Activated CD4-positive, alpha-beta T cell treated with anti-CD3 and anti-CD28 coated beads, Interleukin-2, amount 50 U/mL, for 48 hours (primary cell): ENCODE measurements at regions not wholly inside any gene's neighbourhood (a gene's known extent, or its start where the extent isn't known, plus 50 kb on each side); places are given as distances from the start of the nearest gene placed in this dataset.
"Not testable (repeated sequence)": the region's sequence is repeated elsewhere in the genome, so short reads cannot be mapped to it uniquely, and the experiment has no call there.

Experiments used
- DNase-seq, 2 experiments: peaks; one replicate each; pipeline ENCODE4 v3.0.0-alpha.2; 2020

DNA sequence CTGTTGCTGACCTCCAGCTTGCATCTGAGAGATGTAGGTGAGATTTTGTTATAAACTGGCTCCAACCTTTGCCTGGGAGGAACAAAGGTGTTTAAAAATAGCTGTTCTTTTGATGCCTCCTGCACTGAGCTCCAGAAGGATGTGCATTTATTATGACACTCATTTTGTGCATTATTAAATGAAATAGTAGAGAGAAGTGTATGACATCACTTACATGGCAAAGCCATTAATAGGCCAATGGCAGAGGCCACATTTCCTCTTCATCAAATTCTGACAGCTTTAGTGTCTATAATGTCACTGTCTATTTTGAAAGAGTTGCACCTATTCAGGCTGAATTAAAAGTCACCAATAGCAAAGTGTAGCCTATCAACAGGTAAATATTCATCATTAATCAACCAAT, 564.6 kb downstream of the FLRT2 start:
- DNase-seq = no peak

DNA sequence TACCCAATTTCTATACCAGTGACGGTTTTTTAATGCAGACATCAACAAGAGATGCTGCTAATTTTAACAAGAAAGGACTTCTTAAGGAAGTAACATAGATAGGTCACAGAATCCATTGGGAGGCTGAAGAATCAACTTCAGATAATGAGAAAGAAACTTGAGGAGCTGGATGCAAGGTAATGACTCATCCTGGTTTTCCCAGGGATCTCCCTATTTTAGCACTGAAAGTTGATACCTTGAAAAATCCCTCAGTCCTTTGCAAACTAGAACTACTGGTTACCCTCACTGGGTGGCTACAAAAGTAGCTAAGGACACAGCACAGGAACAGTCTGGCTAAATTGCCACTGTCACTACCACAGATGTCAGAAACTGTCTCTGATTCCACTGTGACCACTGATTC, 561.9 kb downstream of the FLRT2 start:
- no peak for DNase-seq

DNA sequence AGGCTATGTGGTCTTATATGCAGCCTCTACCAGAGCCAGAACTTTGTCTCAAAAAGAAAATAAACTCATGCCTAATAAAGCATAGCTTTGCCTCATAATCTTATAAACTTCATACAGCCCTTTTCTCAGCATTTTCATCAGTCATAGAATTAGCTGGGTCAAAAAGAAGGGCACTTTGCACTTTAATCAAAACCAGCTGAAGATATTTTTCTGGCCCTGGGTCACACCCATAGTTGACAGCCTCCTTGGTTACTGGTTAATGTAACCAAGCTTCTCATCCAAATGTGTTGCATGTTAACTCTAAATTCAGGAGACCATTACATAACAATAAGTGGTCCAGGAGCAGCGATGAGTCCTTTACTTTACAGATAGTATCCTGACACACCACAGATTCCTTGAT, 558.2 kb downstream of the FLRT2 start:
- DNase-seq = no peak

DNA sequence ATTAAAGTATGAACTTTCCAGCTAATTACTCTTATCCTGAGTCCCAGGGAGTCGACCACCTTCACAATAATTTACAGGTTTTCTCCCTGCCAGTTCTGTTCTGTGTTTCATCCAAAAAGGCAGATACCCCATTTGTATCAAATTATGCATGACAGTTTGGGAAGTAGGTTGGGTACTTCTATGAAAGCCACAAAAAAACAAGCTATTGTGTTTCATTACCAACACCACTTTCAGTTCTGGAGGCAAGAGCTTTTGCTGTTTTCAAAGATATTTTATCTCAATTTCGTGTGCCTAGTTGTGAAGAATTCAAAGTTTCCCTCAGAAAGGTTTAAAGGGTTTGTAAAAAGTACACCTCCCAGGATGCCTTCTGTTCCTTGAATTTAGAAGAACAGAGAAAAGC, 557.4 kb downstream of the FLRT2 start:
- DNase-seq = no peak

DNA sequence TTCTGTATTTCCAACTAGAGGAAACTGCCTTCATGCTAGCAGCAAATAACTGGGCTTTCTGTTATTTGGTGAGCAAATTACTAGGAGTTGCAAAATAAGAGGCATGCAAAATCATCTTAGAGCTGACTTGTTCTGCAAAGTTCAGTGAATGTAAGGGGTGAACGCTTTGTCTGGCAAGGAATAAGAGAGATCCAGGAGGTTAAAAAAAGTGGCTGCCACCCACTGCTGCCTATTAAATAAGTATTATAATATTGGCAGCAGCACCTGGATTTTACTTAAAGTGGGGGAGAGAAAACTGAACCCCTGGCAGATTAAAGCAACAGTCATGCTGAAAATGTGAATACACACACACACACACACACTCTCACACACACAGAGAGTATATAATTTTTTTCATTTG, 557.0 kb downstream of the FLRT2 start:
- DNase-seq = no peak

DNA sequence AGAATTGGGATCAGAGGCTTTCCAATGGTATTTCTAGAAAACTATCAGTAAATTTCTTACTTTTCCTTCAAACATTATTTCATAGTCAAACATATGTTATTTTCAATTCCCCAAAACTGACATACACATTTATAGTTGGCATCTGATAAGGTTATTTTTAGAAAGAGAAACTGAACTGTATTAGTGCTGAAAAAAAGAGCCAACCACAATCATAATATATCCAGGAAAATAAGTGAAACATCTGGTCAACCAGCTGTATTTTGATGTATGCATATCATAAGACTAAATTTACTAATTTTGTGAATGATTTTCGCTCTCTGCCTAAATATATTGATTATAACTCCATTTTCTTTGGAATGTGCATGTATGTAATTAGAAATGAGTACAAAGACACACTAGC, 554.2 kb downstream of the FLRT2 start:
- DNase-seq = no peak

DNA sequence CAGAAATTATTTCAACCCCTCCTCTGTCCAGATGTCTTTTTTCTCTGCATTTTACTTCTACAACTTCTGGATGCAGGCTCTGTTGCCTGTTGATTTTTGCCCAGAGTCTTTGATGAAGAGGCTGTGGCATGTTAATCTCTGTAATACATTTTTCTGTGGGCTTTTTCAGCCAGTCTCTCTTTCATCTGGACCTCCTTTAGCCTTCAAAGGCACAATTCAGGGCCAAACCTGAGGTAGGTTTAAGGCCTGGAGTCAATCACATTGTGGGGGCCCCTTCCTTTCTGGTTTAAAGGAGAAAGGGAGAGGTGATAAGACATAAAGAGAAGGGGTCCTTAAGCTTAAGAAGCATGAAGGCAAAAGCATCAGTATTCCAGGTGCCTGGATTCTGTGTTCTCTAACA, 553.7 kb downstream of the FLRT2 start:
- DNase-seq = no peak

DNA sequence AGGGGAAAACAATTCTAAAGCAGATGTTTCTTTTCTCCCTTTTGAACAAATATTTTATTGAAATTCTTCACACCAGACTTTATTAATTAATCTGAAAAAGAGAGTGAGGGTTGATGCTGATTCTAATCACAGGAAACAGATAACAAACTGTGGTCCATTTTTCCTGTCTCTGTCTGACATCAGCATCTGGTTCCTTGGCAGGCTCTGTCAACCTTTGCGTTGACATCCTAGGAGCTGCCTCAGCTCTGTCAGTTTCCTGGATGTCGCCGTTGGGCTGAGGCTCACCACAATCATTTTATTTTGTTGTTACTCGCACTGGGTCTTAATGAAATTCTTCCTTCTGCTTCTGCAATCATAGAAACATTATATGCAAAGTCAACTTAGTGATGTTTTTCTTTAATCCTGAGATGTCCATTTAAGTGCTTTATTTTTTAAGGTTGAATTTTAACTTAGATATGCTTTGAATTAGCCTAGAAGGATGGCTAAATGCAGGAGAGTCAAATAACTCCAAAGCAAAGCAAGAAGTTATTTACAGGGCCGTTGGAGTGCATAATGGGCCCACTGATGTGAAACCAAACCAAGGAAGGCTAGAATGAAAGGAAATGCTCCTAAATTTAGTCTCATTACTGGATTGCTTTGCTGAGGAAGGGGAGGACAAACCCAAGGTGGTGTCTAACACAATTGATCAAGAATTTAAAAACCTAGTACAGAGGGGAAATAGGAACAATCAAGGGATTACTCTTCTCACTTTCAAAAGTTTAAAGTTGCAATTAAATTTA, 542.4 kb downstream of the FLRT2 start:
- DNase-seq = no peak

DNA sequence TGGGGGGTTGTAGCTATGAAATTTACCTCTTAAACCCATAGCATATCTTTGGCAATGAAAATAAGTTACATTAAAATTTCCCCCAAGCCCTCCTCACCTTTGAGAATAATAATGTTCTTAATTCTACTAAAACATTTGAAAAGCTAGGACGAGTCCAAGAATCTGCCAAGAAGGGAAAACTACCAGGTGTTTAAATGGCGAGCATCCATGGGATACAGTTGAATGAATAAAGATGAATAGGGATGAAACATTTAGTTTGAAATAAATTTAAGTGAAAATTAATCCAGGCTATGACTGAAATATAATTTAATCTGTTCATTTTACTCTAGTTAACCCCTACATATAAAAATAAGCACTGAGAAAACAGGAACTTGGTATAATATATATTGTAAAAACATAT, 536.7 kb downstream of the FLRT2 start:
- DNase-seq = no peak

DNA sequence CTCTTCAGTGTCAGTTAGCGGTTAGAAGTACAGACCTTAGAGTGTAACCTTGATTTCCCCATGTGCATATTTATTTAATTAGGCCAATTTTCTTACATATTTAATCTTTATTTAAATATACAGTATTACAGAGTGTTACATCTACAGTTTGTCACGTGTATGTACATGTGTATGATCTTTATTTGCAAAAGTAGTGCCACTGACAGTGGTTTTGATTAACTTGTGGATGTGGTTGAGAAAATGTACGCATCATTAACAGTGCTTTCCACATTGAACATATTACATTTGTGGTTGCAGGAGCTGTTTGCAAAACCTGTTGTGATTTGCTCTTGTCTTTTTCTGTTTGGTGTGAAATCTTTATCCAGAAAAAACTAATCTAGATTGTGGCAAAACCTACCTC, 535.5 kb downstream of the FLRT2 start:
- DNase-seq = no peak

DNA sequence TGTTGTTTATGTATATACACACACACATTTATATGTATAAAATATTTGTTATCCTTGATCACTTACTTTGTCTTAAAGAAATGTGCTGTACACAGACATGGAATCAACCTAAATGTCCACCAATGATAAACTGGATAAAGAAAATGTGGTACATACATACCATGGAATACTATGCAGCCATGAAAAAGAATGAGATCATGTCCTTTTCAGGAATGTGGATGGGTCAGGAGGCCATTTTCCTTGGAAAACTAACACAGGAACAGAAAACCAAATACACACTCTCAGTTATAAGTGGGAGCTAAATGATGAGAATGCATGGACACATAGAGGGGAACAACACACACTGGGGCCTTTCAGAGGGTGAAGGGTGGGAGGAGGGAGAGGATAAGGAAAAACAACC, 534.7 kb downstream of the FLRT2 start:
- DNase-seq = not testable (repeated sequence)

DNA sequence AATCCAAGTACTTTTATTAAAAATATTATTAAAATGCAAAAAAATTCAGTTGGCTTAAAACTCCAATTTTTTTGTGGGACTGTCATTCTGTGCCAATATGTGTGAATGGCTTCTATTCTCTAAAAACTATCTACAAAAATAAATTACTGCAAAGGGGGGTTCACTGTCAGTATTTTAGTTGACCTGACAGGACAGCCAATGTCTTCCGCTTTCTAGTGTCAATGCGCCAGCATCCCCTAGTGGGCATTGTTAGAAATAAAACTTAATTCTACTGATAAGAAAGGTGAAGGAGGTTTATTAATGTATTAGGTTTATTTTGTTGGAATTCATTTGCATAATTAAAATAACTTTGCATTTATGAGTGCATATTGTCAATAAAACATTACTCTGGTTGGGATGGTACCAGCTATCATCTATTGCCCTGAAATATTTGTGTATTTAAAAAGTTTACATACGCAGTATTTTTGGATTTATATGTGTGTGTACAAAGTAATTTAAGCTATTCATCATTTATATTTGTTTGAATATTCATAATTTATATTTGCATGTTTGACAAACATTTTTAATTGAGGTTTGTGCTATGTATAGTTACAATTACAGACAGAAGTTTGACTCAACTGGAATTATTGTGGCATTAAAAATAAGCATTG, 527.2 kb downstream of the FLRT2 start:
- DNase-seq = peak; percentile 16 to 42

DNA sequence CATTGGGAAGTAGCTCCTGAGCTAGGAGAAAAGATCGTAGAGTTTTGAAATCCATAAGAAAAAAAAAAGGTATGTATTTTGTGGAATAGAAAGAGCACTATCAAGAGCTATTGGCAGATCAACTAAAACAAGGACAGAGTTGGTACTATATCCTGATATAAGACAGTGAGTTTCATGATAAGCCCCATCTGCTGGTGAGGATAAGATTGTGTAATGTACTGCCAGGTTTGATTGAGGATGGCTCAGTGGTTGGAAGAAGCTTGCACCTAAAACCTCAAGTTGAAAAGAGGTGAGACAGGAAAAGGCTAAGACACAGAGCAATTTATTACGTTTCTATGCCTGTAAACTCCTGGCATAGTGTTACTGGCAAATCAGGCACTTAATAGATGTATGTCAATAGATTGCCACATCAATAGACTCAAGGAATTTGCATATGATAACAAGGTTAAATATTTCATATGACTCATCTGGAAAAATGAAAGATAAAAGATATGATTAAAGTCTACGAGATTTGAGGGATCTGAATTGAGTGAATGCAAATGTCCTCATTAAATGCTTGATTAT, 525.6 kb downstream of the FLRT2 start:
- no peak for DNase-seq

DNA sequence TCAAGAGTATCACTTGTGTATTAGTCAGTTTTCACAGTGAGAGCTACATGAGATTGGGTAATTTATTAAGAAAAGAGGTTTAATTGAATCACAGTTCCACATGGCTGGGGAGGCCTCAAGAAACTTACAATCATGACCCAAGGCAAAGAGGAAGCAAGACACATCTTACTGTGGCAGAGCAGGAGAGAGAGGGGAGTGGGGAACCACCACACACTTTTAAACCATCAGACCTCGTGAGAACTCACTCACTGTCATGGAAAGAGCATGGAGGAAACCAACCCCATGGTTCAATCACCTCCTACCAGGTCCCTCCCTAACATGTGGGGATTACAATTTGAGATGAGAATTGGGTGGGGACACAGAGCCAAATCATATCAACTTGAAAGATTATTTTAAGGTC, 522.9 kb downstream of the FLRT2 start:
- DNase-seq = no peak

DNA sequence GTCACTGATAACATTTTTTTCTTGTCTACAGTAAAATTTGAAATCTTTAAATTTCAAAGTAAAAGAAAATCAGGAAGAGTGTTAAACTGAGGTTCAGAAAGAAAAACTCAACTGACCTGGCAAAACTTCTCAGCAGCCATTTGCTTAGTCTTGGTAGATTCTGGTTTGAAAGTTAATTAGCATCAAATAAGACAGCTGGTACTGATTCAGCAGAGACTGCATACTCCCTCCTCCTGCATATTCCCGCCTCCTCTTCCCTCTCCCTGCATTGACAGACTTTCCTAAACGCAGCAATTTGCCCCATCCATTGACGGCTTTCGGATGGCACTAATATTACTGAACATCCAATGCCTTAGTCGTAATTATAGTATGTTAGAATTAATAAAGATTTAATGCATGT, 520.8 kb downstream of the FLRT2 start:
- no peak for DNase-seq

DNA sequence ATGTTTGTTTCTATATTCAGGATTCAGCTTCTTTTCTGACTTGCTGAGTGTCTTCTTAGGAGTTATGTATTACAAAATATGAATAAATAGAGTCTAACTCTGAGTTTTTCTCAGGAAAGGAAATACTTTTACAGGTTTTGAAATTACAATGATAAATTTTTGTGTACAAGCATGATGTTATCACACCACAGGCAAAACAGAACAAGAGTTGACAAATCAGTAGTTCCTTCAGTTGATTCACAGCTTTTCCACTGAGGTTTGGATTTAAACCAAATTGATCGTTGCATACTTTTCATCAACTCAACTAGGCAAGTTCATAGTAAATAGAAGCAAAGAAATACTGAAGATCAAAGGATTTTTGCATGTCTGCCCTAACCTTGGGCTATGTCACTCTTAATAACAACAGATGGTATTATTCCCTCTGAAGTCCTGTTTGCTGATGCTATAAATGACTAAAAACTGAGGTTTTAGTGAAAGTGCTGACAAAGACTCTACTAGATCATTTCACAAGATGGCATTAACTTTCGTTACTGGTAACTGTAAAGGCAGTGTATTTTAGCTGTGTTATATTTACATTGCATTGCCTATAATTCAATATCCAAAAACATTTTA, 520.2 kb downstream of the FLRT2 start:
- no peak for DNase-seq

DNA sequence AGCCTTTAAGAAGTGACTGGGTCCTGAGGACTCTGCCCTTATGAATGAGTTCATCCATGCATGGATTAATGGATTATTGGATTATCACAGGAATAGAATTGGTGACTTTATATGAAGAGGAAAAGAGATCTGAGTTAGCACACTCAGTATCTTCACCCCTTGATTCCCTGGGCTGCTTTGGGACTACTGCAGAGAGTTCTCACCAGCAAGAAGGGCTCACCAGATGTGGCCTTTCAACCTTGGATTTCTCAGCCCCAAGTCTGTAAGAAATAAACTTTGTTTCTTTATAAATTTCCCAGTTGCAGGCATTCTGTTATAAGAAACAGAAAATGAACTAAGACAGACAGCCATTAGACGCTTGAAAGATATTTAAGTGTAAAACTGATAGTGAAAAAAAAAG, 509.2 kb downstream of the FLRT2 start:
- no peak for DNase-seq

DNA sequence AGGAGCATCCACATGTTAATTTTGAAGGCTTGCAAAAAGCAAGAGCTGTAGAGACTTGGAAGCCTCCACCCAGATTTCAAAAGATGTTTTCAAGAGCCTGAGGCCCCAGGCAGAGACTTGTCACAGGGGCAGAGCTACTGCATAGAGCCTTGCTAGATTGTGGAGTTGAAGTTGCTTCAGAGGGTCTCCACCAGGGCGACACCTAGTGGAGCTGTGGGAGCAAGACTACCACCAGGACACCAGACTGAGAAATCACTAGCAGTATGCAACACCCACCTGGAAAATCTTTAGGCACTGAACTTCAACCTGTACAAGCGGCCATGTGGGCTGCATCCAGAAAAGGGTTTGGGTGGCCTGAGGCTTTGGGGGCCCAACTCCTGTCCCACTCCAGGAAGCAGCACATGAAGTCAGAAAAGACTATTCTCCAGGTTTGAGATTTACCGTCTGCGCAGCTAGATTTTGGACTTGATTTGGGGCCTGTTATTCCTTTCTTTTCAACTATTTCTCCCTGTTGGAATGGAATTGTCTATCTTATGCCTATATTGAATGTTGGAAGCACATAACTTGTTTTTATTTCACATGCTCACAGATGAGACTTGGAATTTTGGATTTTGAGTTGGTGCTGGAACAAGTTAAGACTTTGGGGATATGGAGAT, 508.6 kb downstream of the FLRT2 start:
- peak; percentile 30 to 45 for DNase-seq

DNA sequence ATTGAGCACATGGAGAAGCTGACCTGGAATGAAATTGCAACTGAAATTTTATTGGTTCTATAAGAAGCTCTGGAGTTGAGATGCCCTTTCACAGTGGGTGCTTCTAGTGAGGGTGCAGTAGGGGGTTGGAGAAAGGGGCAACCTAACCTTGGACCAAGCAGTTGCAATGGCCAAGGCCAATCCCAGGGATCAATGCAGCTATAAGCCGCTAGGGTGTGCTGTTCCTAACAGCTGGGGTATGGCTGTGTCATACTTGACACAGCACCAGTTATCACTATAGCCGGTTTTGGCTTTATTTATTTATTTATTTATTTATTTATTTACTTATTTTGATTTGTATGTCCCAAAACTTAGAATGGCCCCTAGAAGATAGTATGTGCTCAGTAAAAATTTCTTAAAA, 505.9 kb downstream of the FLRT2 start:
- DNase-seq = peak in 1 of 2 experiments; percentile 16

DNA sequence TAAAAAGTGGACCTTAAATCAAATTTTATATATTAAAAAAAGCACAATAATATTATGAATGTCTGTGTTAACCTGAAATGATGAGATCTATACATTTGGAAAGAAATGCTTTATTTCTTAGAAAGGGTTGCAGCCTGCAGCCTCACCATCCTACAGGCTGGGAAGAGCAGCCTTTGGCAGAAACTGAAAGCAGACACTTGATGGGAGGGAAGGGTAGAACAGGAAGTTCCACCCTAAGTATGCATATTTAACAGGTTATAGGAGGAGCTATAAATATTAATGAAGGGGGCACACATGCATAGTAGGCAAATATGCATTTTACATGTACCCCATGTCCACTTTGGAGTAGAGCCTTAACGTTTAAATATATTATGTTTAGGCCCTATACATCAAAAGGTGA, 498.0 kb downstream of the FLRT2 start:
- DNase-seq = no peak

DNA sequence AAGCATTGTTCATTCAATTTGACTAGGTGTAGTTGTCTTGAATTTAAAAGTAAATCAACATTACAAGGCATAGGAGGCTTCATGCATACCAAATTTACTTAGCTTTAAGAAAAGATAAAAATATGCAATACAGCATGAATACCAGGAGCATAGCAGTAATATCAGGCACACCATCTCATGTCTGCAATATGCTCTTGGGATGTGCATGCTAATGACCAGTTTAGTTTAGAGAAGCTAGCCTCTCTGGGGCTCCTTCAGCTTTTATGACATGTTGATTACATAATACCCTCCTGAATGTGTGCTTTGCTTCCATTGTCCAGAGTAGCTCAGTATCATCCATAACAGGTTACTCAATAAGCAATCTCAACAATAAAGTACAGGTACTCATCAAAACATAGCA, 497.2 kb downstream of the FLRT2 start:
- DNase-seq = no peak

DNA sequence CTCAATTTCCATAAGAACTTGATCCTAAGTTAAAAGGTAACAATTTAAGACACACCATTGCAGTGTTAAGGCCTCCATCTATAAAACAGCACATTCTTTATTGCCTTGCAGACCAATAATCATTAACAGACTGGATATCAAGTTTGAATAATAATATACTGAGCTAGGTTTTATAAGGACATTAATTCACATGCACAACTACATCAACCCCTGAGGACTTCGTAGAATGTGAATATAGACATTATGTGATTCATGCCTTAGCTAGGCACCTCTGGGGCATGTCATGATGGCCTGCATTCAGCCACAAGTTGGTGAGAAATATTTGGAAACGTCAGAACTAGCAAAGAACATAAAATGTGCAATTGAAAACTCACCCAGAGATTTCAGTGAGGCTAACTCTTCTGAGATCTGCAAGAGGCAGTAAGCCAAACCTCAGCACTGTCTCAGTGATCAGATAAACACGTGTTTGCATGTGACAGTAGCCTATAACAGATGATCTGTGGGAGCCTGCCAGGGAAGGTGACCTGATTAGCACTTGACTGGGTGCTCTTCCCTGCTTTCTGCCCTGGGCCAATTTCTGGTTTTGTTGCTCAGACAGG, 492.2 kb downstream of the FLRT2 start:
- DNase-seq = no peak

DNA sequence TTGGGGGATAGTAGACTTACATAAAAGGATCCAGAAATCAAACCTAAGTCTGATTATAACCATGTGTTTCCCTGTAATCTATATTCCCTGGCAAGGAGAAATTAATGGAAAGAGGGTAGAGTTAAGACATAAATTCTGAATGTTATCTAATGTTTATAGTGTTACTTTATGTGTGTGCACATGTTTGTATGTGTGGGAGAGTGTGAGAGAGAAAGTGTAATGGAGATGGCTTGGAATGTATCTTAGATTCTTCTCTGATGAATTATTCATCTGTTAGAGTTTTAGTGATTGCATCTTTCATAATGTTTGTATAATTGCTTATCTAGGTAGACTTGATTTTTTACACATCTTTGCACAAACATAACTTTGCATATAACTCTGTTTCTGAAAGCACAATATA, 490.9 kb downstream of the FLRT2 start:
- DNase-seq = no peak
